GM21529 (cell line): ENCODE measurements at regions not wholly inside any gene's neighbourhood (a gene's known extent, or its start where the extent isn't known, plus 50 kb on each side); places are given as distances from the start of the nearest gene placed in this dataset.

Source experiments
- ATAC-seq: cut with Tn5 transposase; IDR thresholded peaks from one replicate; pipeline ENCODE4 v1.9.1; 2021; ENCODE audit not compliant: unreplicated experiment

- no peak for ATAC-seq
Observed at GRCh38 chr3:34174740-34175139, 376.3 kb downstream of the PDCD6IP start.

- no peak for ATAC-seq
Observed at GRCh38 chr3:34175636-34176176, 377.3 kb downstream of the PDCD6IP start.

- no peak for ATAC-seq
Observed at GRCh38 chr3:34176723-34177122, 378.3 kb downstream of the PDCD6IP start.

GRCh38 chr3:34178415-34178814 lies 380.0 kb downstream of the PDCD6IP start:
- ATAC-seq, result peak; percentile 44

- no peak for ATAC-seq
Observed at GRCh38 chr3:34179716-34180115, 381.3 kb downstream of the PDCD6IP start.

- no peak for ATAC-seq
Observed at GRCh38 chr3:34180532-34180931, 382.1 kb downstream of the PDCD6IP start.

GRCh38 chr3:34183114-34183513 lies 384.7 kb downstream of the PDCD6IP start:
- no peak for ATAC-seq

GRCh38 chr3:34183611-34184340 lies 385.3 kb downstream of the PDCD6IP start:
- no peak for ATAC-seq

GRCh38 chr3:34185301-34185700 lies 386.9 kb downstream of the PDCD6IP start:
- peak; percentile 47 for ATAC-seq

GRCh38 chr3:34189133-34189532 lies 390.7 kb downstream of the PDCD6IP start:
- no peak for ATAC-seq

- no peak for ATAC-seq
Observed at GRCh38 chr3:34196914-34197313, 398.5 kb downstream of the PDCD6IP start.

- peak; percentile 51 for ATAC-seq
Observed at GRCh38 chr3:34198309-34198708, 399.9 kb downstream of the PDCD6IP start.

- ATAC-seq, result peak; percentile 91
Observed at GRCh38 chr3:34200576-34200975, 402.1 kb downstream of the PDCD6IP start.

GRCh38 chr3:34202975-34203374 lies 404.5 kb downstream of the PDCD6IP start:
- no peak for ATAC-seq

- no peak for ATAC-seq
Observed at GRCh38 chr3:34203386-34203785, 405.0 kb downstream of the PDCD6IP start.

GRCh38 chr3:34207002-34207401 lies 408.6 kb downstream of the PDCD6IP start:
- ATAC-seq, result no peak

GRCh38 chr3:34207806-34208205 lies 409.4 kb downstream of the PDCD6IP start:
- ATAC-seq, result no peak

- ATAC-seq, result no peak
Observed at GRCh38 chr3:34212175-34212574, 413.7 kb downstream of the PDCD6IP start.

- ATAC-seq, result no peak
Observed at GRCh38 chr3:34212656-34213055, 414.2 kb downstream of the PDCD6IP start.

- ATAC-seq, result no peak
Observed at GRCh38 chr3:34213478-34213877, 415.0 kb downstream of the PDCD6IP start.

- ATAC-seq, result no peak
Observed at GRCh38 chr3:34216711-34217335, 418.4 kb downstream of the PDCD6IP start.

GRCh38 chr3:34218706-34219385 lies 420.4 kb downstream of the PDCD6IP start:
- no peak for ATAC-seq
